SH-SY5Y (cell line): ENCODE measurements at regions not wholly inside any gene's neighbourhood (a gene's known extent, or its start where the extent isn't known, plus 50 kb on each side); places are given as distances from the start of the nearest gene placed in this dataset.

ENCODE experiments used
- GATA2 ChIP-seq: IDR thresholded peaks from 2 replicates; pipeline ENCODE4 v1.6.1; 2011; ENCODE audit warnings: mild to moderate bottlenecking, low read depth, low read length
- GATA3 ChIP-seq: IDR thresholded peaks from 2 replicates; pipeline ENCODE4 v1.6.1; 2011; ENCODE audit warnings: low read depth, mild to moderate bottlenecking, low read length, moderate library complexity

- TF ChIP-seq GATA3: no peak
- no peak for TF ChIP-seq GATA2
Observed at GRCh38 chr18:65372904-65373303, 377.9 kb upstream of the CDH7 start.
